Activated CD4-positive, CD25-positive, alpha-beta regulatory T cell (primary cell): ENCODE measurements at regions not wholly inside any gene's neighbourhood (a gene's known extent, or its start where the extent isn't known, plus 50 kb on each side); places are given as distances from the start of the nearest gene placed in this dataset.

Experiments used
- DNase-seq, 4 experiments: peaks; one replicate each; lab custom pipeline; 2025; lab: John Stamatoyannopoulos, UW

DNA sequence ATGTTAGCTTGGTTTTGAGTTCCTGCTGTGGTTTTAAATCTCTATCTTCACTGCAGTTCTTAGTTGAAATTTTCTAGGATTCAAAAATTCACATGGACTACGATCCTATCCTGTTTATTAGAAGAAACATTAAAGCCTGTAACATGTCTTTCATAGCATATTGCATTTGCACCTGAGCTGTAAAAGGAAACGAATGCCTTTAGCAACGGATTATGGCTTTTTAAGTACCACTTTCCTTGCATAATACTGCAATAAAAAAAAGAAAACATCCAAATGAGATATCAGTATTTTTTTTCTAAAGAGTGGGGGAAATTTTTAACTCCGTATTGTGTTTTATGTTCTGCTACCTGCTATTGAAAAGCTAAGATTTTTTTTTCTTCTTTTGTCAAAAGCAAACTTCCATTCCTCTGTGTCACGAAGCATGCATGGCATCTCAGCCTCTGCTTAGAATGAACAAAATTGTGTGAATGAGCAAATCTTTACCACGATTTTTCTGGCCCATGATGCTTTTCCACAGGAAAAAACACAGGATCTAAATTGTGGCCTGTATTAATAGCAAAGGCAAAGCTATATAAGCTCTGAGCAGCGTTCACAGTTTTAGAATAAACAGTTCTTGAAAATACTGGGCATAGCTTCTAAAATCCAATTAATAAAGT is 110.0 kb upstream of the CDIN1 start:
- DNase-seq = no peak

DNA sequence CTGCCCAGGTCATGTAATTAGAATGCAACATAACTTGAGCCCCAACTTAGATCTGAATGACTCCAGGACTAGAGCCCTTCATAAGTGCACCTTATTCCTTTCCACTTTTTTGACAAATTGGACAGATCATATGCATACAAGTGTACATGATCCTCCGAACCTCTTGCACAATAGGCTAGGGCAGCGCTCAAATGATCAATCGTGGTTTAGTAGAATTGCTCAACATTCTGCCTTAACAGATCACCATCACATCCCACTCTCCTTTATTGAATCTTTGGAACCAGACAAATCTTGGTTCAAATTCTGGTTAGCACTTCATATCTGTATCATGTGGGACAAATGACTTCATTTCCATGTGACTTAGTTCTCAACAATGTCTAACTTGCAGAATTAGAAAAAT is 106.8 kb upstream of the CDIN1 start:
- DNase-seq = no peak

DNA sequence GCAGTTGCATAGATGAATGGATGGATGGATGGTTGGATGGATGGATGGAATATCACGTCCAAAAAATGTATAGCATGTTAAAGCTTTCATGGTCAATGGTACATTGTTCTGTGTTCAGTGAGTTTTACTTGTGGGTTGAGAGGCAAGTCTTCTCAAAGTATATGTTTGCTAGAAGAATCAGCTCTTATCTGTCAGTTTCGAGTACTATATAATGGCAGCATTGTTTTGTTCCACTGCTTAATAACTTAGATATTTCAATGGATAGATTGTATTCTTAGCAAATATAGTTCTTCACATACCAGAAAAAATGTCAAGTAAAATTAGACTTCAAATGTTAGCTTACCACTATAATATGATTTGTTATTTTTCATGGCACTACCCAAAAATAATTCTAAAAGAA is 100.9 kb upstream of the CDIN1 start:
- DNase-seq = no peak

GRCh38 chr15:36479200-36479896 is 100.1 kb upstream of the CDIN1 start:
- no peak for DNase-seq

GRCh38 chr15:36481156-36481555 is 98.3 kb upstream of the CDIN1 start:
- no peak for DNase-seq

DNA sequence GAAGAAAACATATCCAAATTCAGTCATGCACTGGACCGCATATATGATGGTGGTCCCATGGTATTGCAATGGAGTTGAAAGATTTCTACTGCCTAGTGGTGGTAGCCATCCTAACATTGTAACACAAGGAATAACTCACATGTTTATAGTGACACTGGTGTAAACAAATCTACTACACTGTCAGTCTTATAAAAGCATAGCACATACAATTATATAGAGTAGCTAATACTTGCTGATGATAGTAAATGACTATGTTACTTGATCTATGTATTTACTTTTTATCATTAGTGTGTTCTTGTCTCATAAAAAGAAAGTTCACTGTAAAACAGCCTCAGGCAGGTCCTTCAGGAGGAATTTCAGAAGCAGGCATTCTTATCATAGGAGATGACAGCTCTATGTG is 96.0 kb upstream of the CDIN1 start:
- DNase-seq = no peak

DNA sequence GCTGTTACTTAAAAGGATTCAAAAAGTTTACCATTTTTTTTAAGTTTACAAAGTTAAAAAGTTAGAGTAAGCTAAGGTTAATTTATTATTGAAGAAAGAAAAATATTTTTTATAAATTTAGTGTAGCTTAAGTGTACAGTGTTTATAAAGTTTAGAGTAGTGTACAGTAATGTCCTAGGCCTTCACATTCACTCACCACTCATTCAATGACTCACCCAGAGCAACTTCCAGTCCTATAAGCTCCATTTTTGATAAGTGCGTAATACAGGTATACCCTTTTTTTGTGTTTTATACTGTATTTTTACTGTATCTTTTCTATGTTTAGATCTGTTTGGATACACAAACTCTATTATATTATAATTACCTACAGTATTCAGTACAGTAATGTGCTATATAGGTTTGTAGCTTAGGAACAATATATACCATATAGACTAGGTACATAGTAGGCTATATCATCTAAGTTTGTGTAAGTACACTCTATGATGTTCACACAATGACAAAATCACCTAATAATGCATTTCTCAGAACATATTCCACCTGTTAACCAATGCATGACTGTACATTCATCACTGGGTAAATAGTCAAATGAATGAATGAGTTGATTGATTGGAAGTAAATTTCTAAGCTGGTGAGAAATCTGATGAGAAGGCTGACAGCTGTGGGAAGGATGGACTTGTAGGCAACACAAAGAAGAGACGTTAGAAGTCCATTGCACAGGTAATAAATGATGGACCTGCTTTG is 95.2 kb upstream of the CDIN1 start:
- DNase-seq = no peak

DNA sequence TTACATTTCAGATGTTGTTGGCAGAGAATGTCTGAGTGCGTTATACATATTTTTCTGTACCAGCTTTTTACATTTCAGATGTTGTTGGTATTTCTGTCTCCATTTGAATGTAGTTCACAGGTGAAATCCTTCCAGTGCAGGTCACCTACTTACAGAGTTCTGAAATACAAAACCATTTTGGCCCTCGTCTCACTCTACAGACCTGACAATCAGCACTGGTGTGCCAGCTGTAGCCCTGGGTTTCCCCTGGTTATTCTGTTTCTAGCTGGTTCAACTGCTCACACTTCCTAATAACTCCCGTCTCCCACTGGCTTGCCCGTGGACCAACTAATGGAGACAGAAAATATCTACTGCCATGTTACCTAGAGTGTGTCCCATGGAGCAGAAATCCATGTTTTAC is 87.5 kb upstream of the CDIN1 start:
- no peak for DNase-seq

GRCh38 chr15:36495456-36495991 is 83.9 kb upstream of the CDIN1 start:
- no peak for DNase-seq

GRCh38 chr15:36497901-36498300 is 81.5 kb upstream of the CDIN1 start:
- no peak for DNase-seq

DNA sequence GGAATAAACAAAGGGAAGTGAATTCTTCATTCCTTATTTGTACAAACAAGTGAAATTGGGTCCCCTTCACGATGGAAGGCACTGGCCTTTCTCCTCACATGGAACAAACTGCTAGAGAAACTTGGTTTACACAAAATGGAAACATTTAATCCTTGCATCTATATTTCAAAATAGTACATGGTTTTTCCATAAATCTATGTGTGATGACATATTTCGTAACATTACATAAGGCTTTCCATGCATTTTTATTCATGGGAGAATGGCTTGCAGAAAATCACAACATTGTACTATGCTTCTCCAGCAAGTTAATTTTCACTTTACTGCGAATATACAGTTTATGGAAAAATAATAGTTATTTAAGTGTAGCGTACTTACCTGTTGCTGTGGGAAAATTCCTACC is 81.0 kb upstream of the CDIN1 start:
- DNase-seq = no peak

- no peak for DNase-seq
These were observed 80.5 kb upstream of the CDIN1 start for GRCh38 chr15:36498916-36499315.

- no peak for DNase-seq
These were observed 79.7 kb upstream of the CDIN1 start for GRCh38 chr15:36499412-36500389.

DNA sequence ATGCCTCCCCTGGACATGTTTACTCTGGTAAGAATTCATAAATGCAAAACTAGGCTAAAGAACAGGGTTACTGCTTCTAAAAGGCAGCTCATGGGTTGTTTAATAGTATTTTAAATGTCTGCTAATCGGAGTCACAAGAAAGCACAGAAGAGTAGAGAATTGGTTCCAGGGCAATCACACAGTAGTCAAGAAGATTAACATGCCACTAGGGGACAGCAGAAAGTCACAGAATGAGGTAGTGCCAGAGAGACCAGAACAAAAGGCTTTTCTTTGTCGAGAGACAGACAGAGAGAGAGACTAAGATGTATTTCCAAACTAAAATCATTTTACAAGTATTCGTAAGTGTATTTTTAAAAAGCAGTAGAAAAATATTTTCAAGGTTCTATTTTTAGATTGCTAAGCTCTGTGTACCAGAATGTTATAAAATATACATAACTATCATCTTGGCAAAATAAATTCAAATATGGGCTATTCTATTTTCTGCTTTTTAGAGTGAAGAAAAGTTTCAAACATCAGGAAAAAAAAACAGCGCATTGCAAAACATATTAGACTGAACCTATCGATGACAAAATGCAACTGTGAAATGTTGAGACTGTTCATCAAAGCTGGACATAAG is 78.3 kb upstream of the CDIN1 start:
- no peak for DNase-seq

DNA sequence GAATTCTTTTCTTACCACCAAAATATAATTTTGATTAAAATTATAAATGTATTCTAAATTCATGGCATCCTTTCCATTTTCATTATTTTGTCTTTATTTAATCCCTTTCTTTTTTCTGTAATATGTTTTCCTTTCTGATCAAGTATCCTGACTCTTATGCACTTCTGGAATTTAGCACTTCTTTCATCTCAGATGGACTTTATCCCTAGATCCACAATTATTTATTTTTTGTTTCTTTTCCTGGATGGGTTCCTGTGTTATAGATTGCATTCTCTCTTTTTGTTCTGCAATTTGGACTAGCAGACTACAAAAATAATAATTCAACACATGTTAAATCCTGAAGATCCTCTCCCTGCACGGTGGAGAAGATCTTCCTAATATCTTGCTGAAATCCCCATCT is 76.9 kb upstream of the CDIN1 start:
- no peak for DNase-seq

- DNase-seq = no peak
These were observed 72.6 kb upstream of the CDIN1 start for GRCh38 chr15:36506733-36507356.

DNA sequence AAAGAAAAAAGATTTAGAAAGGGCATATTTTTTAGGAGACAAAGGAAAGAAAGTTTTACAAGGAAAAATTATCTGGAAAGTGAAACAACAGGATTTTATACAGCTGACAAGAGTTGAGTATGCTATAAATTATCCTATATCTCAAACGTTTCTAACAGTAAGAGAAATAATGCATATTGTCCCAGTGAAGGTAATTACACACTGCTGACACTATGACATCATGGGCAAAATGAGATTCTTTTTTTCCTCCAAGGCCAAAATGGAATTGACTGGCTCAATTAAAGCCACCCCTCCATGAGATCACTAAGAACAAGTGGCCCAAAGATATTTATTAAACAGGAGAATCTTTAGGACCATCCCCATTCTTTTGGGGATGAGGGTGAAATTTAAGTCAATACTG is 72.0 kb upstream of the CDIN1 start:
- DNase-seq = no peak

DNA sequence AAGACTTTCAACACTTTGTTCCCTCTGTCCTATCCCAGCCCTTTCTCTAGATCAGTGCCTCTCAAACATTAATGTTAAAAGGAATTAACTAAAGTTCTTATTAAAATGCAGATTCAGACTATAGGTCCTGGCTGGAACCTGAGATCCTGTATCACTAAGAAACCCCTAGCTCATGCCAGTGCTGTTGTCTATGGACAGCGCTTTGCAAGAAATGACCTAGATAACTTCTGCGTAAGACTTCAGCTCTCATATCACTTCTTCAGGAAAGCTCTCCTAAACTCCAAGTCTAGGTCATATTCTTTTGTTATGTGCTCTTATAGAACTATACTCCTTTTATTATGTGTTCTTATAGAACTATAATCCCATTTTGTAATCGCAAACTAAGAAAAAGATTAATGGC is 67.8 kb upstream of the CDIN1 start:
- DNase-seq = no peak

DNA sequence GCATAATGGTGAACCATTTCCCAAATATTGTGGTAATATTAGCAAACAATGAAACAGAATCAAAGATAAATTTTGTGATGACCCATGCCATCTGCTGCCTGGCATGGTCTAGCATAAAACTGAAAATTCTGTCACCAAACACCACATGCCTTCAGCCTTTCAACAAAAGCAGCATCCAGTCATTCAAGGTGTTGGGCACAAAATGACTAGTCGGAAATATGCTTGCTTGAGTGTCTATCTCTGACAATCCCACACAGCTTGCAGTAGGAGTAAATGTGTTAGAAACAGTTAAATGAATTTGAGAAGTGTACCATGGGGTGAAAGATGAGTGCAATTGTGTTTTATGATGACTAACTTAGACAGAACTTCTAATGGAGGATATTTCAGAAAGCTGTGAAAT is 61.7 kb upstream of the CDIN1 start:
- DNase-seq = no peak

DNA sequence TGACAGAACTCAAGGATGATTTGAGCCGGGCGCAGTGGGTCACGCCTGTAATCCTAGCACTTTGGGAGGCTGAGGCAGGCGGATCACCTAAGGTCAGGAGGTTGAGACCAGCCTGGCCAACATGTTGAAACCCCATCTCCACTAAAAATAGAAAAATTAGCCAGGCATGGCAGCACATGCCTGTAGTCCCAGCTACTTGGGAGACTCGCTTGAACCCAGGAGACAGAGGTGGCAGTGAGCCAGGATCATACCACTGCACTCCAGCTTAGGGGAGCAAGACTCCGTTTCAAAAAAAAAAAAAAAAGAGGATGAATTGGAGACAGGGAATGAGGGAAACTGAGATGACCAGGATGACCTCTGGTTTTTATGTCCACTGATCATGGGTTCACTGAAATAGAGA is 60.4 kb upstream of the CDIN1 start:
- no peak for DNase-seq

GRCh38 chr15:36525430-36525829 is 54.0 kb upstream of the CDIN1 start:
- no peak for DNase-seq
